H9 (cell line): ENCODE measurements at regions not wholly inside any gene's neighbourhood (a gene's known extent, or its start where the extent isn't known, plus 50 kb on each side); places are given as distances from the start of the nearest gene placed in this dataset.

Source experiments
- DNase-seq: peaks from one replicate; pipeline ENCODE4 v3.0.0-alpha.2; 2017
- H2AFZ ChIP-seq: one replicate; pipeline ENCODE4 v1.6.1; 2013; ENCODE audit warnings: mild to moderate bottlenecking, low read length, control low read depth, moderate library complexity
- H2AK5ac ChIP-seq: 2 replicates; pipeline ENCODE4 v1.6.1; 2013; ENCODE audit warnings: low read length, control low read depth, mixed read lengths; ENCODE audit not compliant: insufficient read length
- H2BK120ac ChIP-seq: one replicate; pipeline ENCODE4 v1.6.1; 2013; ENCODE audit warnings: low read depth, mild to moderate bottlenecking, low read length, control low read depth, inconsistent platforms; ENCODE audit not compliant: poor library complexity, severe bottlenecking
- H2BK12ac ChIP-seq: 2 replicates; pipeline ENCODE4 v1.6.1; 2013; ENCODE audit warnings: low read length, control low read depth, mixed read lengths, low read depth; ENCODE audit not compliant: insufficient read length
- H2BK15ac ChIP-seq: 2 replicates; pipeline ENCODE4 v1.6.1; 2013; ENCODE audit warnings: low read depth, low read length, control low read depth
- H2BK20ac ChIP-seq: one replicate; pipeline ENCODE4 v1.6.1; 2013; ENCODE audit warnings: low read depth, mild to moderate bottlenecking, low read length, control low read depth, inconsistent platforms; ENCODE audit not compliant: poor library complexity, severe bottlenecking
- H2BK5ac ChIP-seq: 2 replicates; pipeline ENCODE4 v1.6.1; 2013; ENCODE audit warnings: low read length, control low read depth, mixed read lengths; ENCODE audit not compliant: insufficient read length
- H3K14ac ChIP-seq: 2 replicates; pipeline ENCODE4 v1.6.1; 2013; ENCODE audit warnings: low read length, control low read depth; ENCODE audit not compliant: insufficient read depth
- H3K18ac ChIP-seq: 2 replicates; pipeline ENCODE4 v1.6.1; 2013; ENCODE audit warnings: low read depth, mild to moderate bottlenecking, mixed read lengths, low read length, control low read depth; ENCODE audit not compliant: insufficient read length
- H3K23ac ChIP-seq: 2 replicates; pipeline ENCODE4 v1.6.1; 2013; ENCODE audit warnings: low read length, control low read depth, mixed read lengths, low read depth; ENCODE audit not compliant: insufficient read length
- H3K23me2 ChIP-seq: 2 replicates; pipeline ENCODE4 v1.6.1; 2013; ENCODE audit warnings: low read depth, mild to moderate bottlenecking, mixed read lengths, low read length, control low read depth; ENCODE audit not compliant: insufficient read length, poor library complexity, severe bottlenecking
- H3K27ac ChIP-seq: 2 replicates; pipeline ENCODE4 v1.5.1; 2013; ENCODE audit warnings: low read length, control low read depth, mixed read lengths, low read depth; ENCODE audit not compliant: insufficient read length
- H3K27me3 ChIP-seq: 2 replicates; pipeline ENCODE4 v1.6.1; 2013; ENCODE audit warnings: low read length, control low read depth, inconsistent platforms; ENCODE audit not compliant: insufficient read depth
- H3K4ac ChIP-seq: 2 replicates; pipeline ENCODE4 v1.6.1; 2013; ENCODE audit warnings: low read depth, mild to moderate bottlenecking, control low read depth, inconsistent platforms, low read length, moderate library complexity
- H3K4me1 ChIP-seq: 2 replicates; pipeline ENCODE4 v1.6.1; 2013; ENCODE audit warnings: low read length, control low read depth, inconsistent platforms; ENCODE audit not compliant: insufficient read depth
- H3K4me2 ChIP-seq: 2 replicates; pipeline ENCODE4 v1.6.1; 2013; ENCODE audit warnings: low read length, control low read depth, mixed read lengths; ENCODE audit not compliant: insufficient read length, insufficient read depth
- H3K56ac ChIP-seq: 2 replicates; pipeline ENCODE4 v1.6.1; 2013; ENCODE audit warnings: low read depth, mild to moderate bottlenecking, mixed read lengths, low read length, control low read depth; ENCODE audit not compliant: insufficient read length
- H3K79me1 ChIP-seq: 2 replicates; pipeline ENCODE4 v1.6.1; 2013; ENCODE audit warnings: low read depth, mild to moderate bottlenecking, moderate library complexity, low read length, control low read depth, inconsistent platforms; ENCODE audit not compliant: insufficient read depth, poor library complexity, severe bottlenecking
- H3K79me2 ChIP-seq: 2 replicates; pipeline ENCODE4 v1.6.1; 2013; ENCODE audit warnings: low read length, control low read depth, inconsistent platforms; ENCODE audit not compliant: insufficient read depth
- H3K9ac ChIP-seq: 2 replicates; pipeline ENCODE4 v1.6.1; 2013; ENCODE audit warnings: low read length, control low read depth, mixed read lengths; ENCODE audit not compliant: insufficient read length; ENCODE audit errors: extremely low read depth
- H3K9me3 ChIP-seq: one replicate; pipeline ENCODE4 v1.6.1; 2013; ENCODE audit warnings: low read depth, low read length, inconsistent platforms; ENCODE audit not compliant: control insufficient read depth
- H3T11ph ChIP-seq: one replicate; pipeline ENCODE4 v1.6.1; 2013; ENCODE audit warnings: mild to moderate bottlenecking, low read length, control low read depth, inconsistent platforms
- H4K20me1 ChIP-seq: one replicate; pipeline ENCODE4 v1.6.1; 2013; ENCODE audit not compliant: control insufficient read depth, insufficient read length, insufficient read depth
- H4K5ac ChIP-seq: 2 replicates; pipeline ENCODE4 v1.6.1; 2013; ENCODE audit warnings: low read depth, mild to moderate bottlenecking, mixed read lengths, low read length, control low read depth; ENCODE audit not compliant: insufficient read length
- H4K8ac ChIP-seq: replicated peaks from 2 replicates; pipeline ENCODE4 v1.6.1; 2013; ENCODE audit warnings: low read length, control low read depth, mixed read lengths, low read depth; ENCODE audit not compliant: insufficient read length
- H4K91ac ChIP-seq: 2 replicates; pipeline ENCODE4 v1.6.1; 2013; ENCODE audit warnings: low read depth, mild to moderate bottlenecking, moderate library complexity, mixed read lengths, low read length, control low read depth; ENCODE audit not compliant: insufficient read length
- H3K27ac Mint-ChIP-seq, 3 experiments: 2 replicates in 2 of 3; 3 replicates in 1 of 3; pipeline ENCODE4 v1.8.0; 2020 to 2021; ENCODE audit warnings: mixed read lengths in 3 of 3, mild to moderate bottlenecking in 1 of 3, moderate library complexity in 1 of 3
- H3K27me3 Mint-ChIP-seq: 2 replicates; pipeline ENCODE4 v1.8.0; 2021; ENCODE audit warnings: low read depth, mild to moderate bottlenecking, moderate library complexity, mixed read lengths
- H3K36me3 Mint-ChIP-seq, 3 experiments: 2 replicates in 2 of 3; 3 replicates in 1 of 3; pipeline ENCODE4 v1.8.0; 2020 to 2021; ENCODE audit warnings: low read depth in 3 of 3, mixed read lengths in 3 of 3; ENCODE audit not compliant: insufficient read depth in 1 of 3
- H3K4me1 Mint-ChIP-seq, 2 experiments: 2 replicates each; pipeline ENCODE4 v1.8.0; 2020; ENCODE audit warnings: mixed read lengths in 2 of 2
- H3K4me3 Mint-ChIP-seq, 2 experiments: 2 replicates in 1 of 2; 3 replicates in 1 of 2; pipeline ENCODE4 v1.8.0; 2020 to 2021; ENCODE audit warnings: mild to moderate bottlenecking in 2 of 2, mixed read lengths in 2 of 2, moderate library complexity in 1 of 2
- H3K9me3 Mint-ChIP-seq, 2 experiments: 2 replicates in 1 of 2; 3 replicates in 1 of 2; pipeline ENCODE4 v1.8.0; 2020; ENCODE audit warnings: mild to moderate bottlenecking in 2 of 2, mixed read lengths in 2 of 2, moderate library complexity in 1 of 2
- WGBS: extraction: QIAGEN DNeasy Blood & Tissue Kit; methylation state at CpG from one replicate; pipeline ENCODE4 v1.1.7; 2013; ENCODE audit warnings: missing lambda C conversion rate, low lambda C conversion rate, mixed read lengths; ENCODE audit not compliant: insufficient read length; ENCODE audit errors: extremely low coverage; 5-methylcytosine and 5-hydroxymethylcytosine counted together
- TF ChIP-seq, protein P1 (sequence below): fragments of 200-600 bp; sonication (generic); conservative IDR thresholded peaks from 3 replicates; pipeline ENCODE4 v1.8.0; 2021; ENCODE audit warnings: antibody characterized with exemption, mild to moderate bottlenecking

DNA sequence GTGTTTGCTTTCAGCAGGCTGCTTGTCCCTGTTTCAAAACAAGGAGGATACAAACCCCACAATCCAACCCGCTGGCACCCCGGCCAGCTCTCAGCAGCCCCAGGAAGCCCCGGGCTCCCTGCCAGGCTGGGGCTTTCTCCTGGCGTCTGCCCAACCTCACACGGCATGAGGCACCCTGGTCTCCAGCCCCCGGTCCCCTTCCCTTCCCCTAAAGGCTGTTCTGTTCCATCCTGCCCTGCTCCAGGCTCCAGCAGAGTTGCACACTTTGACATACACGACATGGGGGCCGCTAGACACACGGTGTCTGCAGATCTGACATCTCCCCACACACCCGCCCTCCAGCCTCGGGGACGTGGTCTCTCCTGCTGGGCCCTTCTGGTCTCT lies 107.7 kb upstream of the ADRA2C start:
- H4K8ac ChIP-seq, result no peak overlapping the region
- no peak overlapping the region for H3K4me2 ChIP-seq
- no peak overlapping the region for H3K4me3 Mint-ChIP-seq
- H2BK120ac ChIP-seq, result no peak overlapping the region
- WGBS, result no CpG with 5 or more reads among the region's 12 CpGs
- no peaks in the 10 kb centered on the region; a peak in 1 of 5 replicates for H3K9me3 Mint-ChIP-seq
- H3K79me1 ChIP-seq, result no peaks in the 10 kb centered on the region
- no peaks in the 10 kb centered on the region for H3K9me3 ChIP-seq
- peaks cover 13 to 30% of the 10 kb centered on the region in 2 experiments for H3K4me1 Mint-ChIP-seq
- H2BK20ac ChIP-seq, result no peak overlapping the region
- H2BK15ac ChIP-seq, result no peak overlapping the region
- H3K56ac ChIP-seq, result no peak overlapping the region
- no peak overlapping the region for H3K4ac ChIP-seq
- H3K27me3 ChIP-seq, result no peaks in the 10 kb centered on the region
- H4K91ac ChIP-seq, result no peak overlapping the region
- TF ChIP-seq, protein P1, sequence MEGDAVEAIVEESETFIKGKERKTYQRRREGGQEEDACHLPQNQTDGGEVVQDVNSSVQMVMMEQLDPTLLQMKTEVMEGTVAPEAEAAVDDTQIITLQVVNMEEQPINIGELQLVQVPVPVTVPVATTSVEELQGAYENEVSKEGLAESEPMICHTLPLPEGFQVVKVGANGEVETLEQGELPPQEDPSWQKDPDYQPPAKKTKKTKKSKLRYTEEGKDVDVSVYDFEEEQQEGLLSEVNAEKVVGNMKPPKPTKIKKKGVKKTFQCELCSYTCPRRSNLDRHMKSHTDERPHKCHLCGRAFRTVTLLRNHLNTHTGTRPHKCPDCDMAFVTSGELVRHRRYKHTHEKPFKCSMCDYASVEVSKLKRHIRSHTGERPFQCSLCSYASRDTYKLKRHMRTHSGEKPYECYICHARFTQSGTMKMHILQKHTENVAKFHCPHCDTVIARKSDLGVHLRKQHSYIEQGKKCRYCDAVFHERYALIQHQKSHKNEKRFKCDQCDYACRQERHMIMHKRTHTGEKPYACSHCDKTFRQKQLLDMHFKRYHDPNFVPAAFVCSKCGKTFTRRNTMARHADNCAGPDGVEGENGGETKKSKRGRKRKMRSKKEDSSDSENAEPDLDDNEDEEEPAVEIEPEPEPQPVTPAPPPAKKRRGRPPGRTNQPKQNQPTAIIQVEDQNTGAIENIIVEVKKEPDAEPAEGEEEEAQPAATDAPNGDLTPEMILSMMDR, result no peak
- H2AFZ ChIP-seq, result no peak overlapping the region
- 0 out of 7 replicates have a peak overlapping the region, but pooled peaks of 1 of the 3 experiments have one; percentile 64 for H3K27ac Mint-ChIP-seq
- no peak overlapping the region for H3K18ac ChIP-seq
- no peak overlapping the region for H2BK12ac ChIP-seq
- H3T11ph ChIP-seq, result no peak overlapping the region
- no peaks in the 10 kb centered on the region for H3K23me2 ChIP-seq
- no peak overlapping the region for H3K9ac ChIP-seq
- no peak overlapping the region for H4K5ac ChIP-seq
- no peak overlapping the region for H3K23ac ChIP-seq
- H2AK5ac ChIP-seq, result no peak overlapping the region
- H4K20me1 ChIP-seq, result no peaks in the 10 kb centered on the region
- no peaks in the 10 kb centered on the region for H3K36me3 Mint-ChIP-seq
- H3K79me2 ChIP-seq, result no peaks in the 10 kb centered on the region
- DNase-seq, result no peak
- H3K4me1 ChIP-seq, result 0 out of 2 replicates have a peak, but pooled peaks cover 2% of the 10 kb centered on the region
- H3K27me3 Mint-ChIP-seq, result peaks cover 10% of the 10 kb centered on the region
- no peak overlapping the region for H3K14ac ChIP-seq
- H2BK5ac ChIP-seq, result no peak overlapping the region
- H3K27ac ChIP-seq, result no peak overlapping the region
